ENCODE measurements at regions not wholly inside any gene's neighbourhood (a gene's known extent, or its start where the extent isn't known, plus 50 kb on each side); places are given as distances from the start of the nearest gene placed in this dataset.
A peak's percentile ranks its signal among the peaks of the same experiment; 100 is the strongest.
"Not testable (repeated sequence)": the region's sequence is repeated elsewhere in the genome, so short reads cannot be mapped to it uniquely, and the experiment has no call there.

DNA sequence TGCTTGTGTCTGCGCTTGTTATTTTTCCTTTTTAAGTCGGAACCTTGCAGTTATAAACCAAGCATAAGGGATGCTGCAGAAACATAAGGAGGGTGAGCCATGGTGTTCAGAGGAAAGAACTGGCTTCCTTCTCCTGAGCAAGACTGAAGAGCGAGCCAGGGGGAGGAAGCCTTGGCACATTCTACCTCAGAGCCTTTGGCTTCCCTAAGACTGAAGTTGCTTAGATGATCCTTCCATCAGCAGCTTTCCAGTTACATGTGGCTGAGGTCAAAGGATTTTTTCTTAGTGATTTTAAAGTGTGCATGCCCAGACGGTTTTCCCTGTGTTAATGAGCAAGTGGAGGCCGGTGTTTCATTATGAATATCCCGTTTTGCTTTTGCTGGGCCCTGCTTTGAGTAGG, 363.8 kb downstream of the DOK5 start:
- H3K4me3 ChIP-seq (ENCODE audit: low read depth, low read length): no peak overlapping the region
- H3K36me3 ChIP-seq (ENCODE audit: control insufficient read depth, insufficient read depth, low read length): no peaks in the 10 kb centered on the region
- H3K4me1 ChIP-seq (ENCODE audit: control insufficient read depth, insufficient read depth, low read length): no peaks in the 10 kb centered on the region
- H3K27me3 ChIP-seq (ENCODE audit: control insufficient read depth, insufficient read depth, low read length): no peaks in the 10 kb centered on the region
- no peak overlapping the region for H3K27ac ChIP-seq (ENCODE audit: low read depth, low read length)
- no peaks in the 10 kb centered on the region for H3K9me3 ChIP-seq (ENCODE audit: control insufficient read depth, insufficient read depth, low read length)
- WGBS (ENCODE audit: insufficient coverage): 92% methylated on average over 6 of the region's 6 CpGs
- DNase-seq (ENCODE audit: low read depth in 4 of 6, low spot score in 6 of 6): peak in 1 of 6 donors; percentile 54

GRCh38 chr20:54837226-54837625, 361.8 kb downstream of the DOK5 start:
- Histone ChIP-seq H3K27ac (ENCODE audit: low read depth, low read length) (no peak overlapping the region), H3K9me3 (ENCODE audit: control insufficient read depth, insufficient read depth, low read length) (no peaks in the 10 kb centered on the region), H3K4me1 (ENCODE audit: control insufficient read depth, insufficient read depth, low read length) (no peaks in the 10 kb centered on the region), H3K27me3 (ENCODE audit: control insufficient read depth, insufficient read depth, low read length) (no peaks in the 10 kb centered on the region), H3K36me3 (ENCODE audit: control insufficient read depth, insufficient read depth, low read length) (no peaks in the 10 kb centered on the region), H3K4me3 (ENCODE audit: low read depth, low read length) (no peak overlapping the region)
- peak in 1 of 6 donors; percentile 38 for DNase-seq (ENCODE audit: low read depth in 4 of 6, low spot score in 6 of 6)
- WGBS (ENCODE audit: insufficient coverage): no CpG with 5 or more reads among the region's 4 CpGs

- Histone ChIP-seq H3K4me1 (ENCODE audit: control insufficient read depth, insufficient read depth, low read length) (no peaks in the 10 kb centered on the region), H3K27ac (ENCODE audit: low read depth, low read length) (no peak overlapping the region), H3K36me3 (ENCODE audit: control insufficient read depth, insufficient read depth, low read length) (no peaks in the 10 kb centered on the region), H3K9me3 (ENCODE audit: control insufficient read depth, insufficient read depth, low read length) (no peaks in the 10 kb centered on the region), H3K27me3 (ENCODE audit: control insufficient read depth, insufficient read depth, low read length) (no peaks in the 10 kb centered on the region), H3K4me3 (ENCODE audit: low read depth, low read length) (no peak overlapping the region)
- 92% methylated on average over 2 of the region's 2 CpGs for WGBS (ENCODE audit: insufficient coverage)
- no peak for DNase-seq (ENCODE audit: low read depth in 4 of 6, low spot score in 6 of 6)
Observed at GRCh38 chr20:54822386-54822785, 347.0 kb downstream of the DOK5 start.

DNA sequence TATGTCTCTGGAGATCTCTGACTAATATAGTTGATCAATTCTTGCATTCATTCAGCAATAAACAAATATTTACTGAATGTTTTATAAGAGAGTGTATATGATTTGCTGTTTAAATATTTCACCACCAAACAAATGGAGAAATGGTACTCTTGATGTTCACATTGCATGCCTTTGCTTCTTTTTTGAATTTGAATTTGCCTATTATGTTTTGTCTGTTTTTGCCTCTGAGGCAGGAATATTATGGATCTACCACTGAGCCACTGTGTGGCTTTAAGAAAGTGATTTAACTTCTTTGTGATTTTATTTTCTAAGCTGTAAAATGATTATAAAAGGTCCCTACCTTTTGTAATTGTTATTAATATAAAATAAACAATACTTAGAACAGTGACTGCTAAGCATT, 345.0 kb downstream of the DOK5 start:
- no peak for DNase-seq (ENCODE audit: low read depth in 4 of 6, low spot score in 6 of 6)
- Histone ChIP-seq H3K36me3 (ENCODE audit: control insufficient read depth, insufficient read depth, low read length) (no peaks in the 10 kb centered on the region), H3K9me3 (ENCODE audit: control insufficient read depth, insufficient read depth, low read length) (no peaks in the 10 kb centered on the region), H3K4me1 (ENCODE audit: control insufficient read depth, insufficient read depth, low read length) (no peaks in the 10 kb centered on the region), H3K27ac (ENCODE audit: low read depth, low read length) (no peak overlapping the region), H3K4me3 (ENCODE audit: low read depth, low read length) (no peak overlapping the region), H3K27me3 (ENCODE audit: control insufficient read depth, insufficient read depth, low read length) (no peaks in the 10 kb centered on the region)

DNA sequence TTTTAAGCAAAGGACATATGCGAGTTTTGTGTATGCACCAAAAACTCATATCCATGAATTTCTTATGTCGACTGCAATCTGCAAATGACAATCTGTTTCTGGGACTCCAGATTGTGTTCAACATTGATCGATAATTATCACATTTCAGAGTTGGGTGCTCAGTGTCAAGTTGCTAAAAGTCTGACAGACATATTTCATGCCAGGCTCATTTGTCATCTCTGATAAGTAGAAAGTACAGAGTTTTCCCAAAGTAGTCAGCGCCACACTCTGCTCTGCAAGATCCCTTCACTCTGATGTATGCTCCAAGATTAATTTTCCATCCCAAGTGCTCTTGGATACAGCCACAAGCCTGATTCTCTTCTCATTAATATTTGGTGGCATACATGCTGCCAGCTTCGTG, 331.1 kb downstream of the DOK5 start:
- no peak overlapping the region for H3K27ac ChIP-seq (ENCODE audit: low read depth, low read length)
- no peaks in the 10 kb centered on the region for H3K9me3 ChIP-seq (ENCODE audit: control insufficient read depth, insufficient read depth, low read length)
- WGBS (ENCODE audit: insufficient coverage): 78% methylated on average over 3 of the region's 5 CpGs
- peak in 1 of 6 donors; percentile 88 for DNase-seq (ENCODE audit: low read depth in 4 of 6, low spot score in 6 of 6)
- no peaks in the 10 kb centered on the region for H3K4me1 ChIP-seq (ENCODE audit: control insufficient read depth, insufficient read depth, low read length)
- H3K4me3 ChIP-seq (ENCODE audit: low read depth, low read length): no peak overlapping the region
- H3K27me3 ChIP-seq (ENCODE audit: control insufficient read depth, insufficient read depth, low read length): no peaks in the 10 kb centered on the region
- H3K36me3 ChIP-seq (ENCODE audit: control insufficient read depth, insufficient read depth, low read length): no peaks in the 10 kb centered on the region

- no peaks in the 10 kb centered on the region for H3K4me1 ChIP-seq (ENCODE audit: control insufficient read depth, insufficient read depth, low read length)
- H3K4me3 ChIP-seq (ENCODE audit: low read depth, low read length): no peak overlapping the region
- no peak overlapping the region for H3K27ac ChIP-seq (ENCODE audit: low read depth, low read length)
- WGBS (ENCODE audit: insufficient coverage): 94% methylated on average over 10 of the region's 13 CpGs
- H3K27me3 ChIP-seq (ENCODE audit: control insufficient read depth, insufficient read depth, low read length): no peaks in the 10 kb centered on the region
- no peaks in the 10 kb centered on the region for H3K36me3 ChIP-seq (ENCODE audit: control insufficient read depth, insufficient read depth, low read length)
- DNase-seq (ENCODE audit: low read depth in 4 of 6, low spot score in 6 of 6): no peak
- H3K9me3 ChIP-seq (ENCODE audit: control insufficient read depth, insufficient read depth, low read length): no peaks in the 10 kb centered on the region
Observed at GRCh38 chr20:54794874-54795273, 319.5 kb downstream of the DOK5 start.

DNA sequence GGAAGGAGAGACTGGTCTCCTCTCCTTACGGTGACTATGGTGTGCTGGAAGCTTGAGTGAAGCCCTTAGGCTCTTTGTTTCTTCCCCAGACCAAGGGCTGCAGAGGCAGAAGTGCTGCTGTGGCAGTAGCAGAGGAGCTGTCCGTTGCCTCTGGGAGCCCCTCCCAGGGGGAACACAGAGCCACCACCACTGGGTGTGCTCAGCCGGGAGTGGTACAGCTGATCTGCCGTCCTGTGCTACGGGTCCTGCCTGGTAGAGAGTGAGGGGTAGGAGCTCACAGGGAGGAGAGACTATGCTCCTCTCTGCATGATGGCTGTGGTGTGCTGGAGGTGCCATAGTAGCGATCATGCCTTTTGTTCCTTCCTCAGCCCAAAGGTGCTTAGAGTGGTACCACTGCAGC, 318.7 kb downstream of the DOK5 start:
- 89% methylated on average over 6 of the region's 6 CpGs for WGBS (ENCODE audit: insufficient coverage)
- Histone ChIP-seq H3K4me3 (ENCODE audit: low read depth, low read length) (no peak overlapping the region), H3K27me3 (ENCODE audit: control insufficient read depth, insufficient read depth, low read length) (no peaks in the 10 kb centered on the region), H3K27ac (ENCODE audit: low read depth, low read length) (no peak overlapping the region), H3K9me3 (ENCODE audit: control insufficient read depth, insufficient read depth, low read length) (no peaks in the 10 kb centered on the region), H3K36me3 (ENCODE audit: control insufficient read depth, insufficient read depth, low read length) (no peaks in the 10 kb centered on the region), H3K4me1 (ENCODE audit: control insufficient read depth, insufficient read depth, low read length) (no peaks in the 10 kb centered on the region)
- DNase-seq (ENCODE audit: low read depth in 4 of 6, low spot score in 6 of 6): no peak

DNA sequence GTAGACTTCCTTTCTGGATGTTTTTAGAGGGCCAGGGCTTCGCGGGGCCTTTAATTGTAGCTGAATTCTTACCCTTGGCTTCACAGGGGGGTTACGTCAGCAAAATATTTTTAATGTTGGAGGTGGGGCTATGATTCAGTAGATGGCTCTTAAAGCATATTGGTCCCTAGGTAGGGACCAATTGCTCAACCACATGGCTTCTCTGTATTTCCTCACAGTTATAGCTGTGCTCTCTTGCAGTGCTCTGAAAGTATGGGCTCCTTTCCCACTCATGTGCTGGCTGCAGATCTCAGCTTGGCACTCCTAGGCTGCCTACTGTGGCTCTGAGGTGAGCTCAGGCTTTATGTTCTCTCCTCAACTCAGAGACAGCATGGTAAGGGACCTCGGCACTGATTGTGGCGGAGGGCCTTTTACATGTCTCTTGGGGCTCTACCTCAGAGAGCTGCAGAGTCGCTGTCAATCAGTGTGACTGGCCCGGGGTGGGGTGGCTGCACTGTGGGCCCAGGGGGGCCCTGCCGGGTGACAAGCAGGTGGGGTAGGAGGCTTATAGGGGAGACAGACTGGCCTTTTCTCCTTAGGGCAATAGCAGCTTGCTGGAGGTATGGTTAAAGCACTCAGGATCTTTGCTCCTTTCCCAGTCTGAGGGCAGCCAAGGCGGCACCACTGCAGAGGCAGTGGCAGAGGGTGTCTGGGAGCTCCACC, 318.0 kb downstream of the DOK5 start:
- no peak overlapping the region for H3K4me3 ChIP-seq (ENCODE audit: low read depth, low read length)
- H3K27ac ChIP-seq (ENCODE audit: low read depth, low read length): no peak overlapping the region
- WGBS (ENCODE audit: insufficient coverage): 79% methylated on average over 6 of the region's 9 CpGs
- no peaks in the 10 kb centered on the region for H3K36me3 ChIP-seq (ENCODE audit: control insufficient read depth, insufficient read depth, low read length)
- no peaks in the 10 kb centered on the region for H3K9me3 ChIP-seq (ENCODE audit: control insufficient read depth, insufficient read depth, low read length)
- H3K27me3 ChIP-seq (ENCODE audit: control insufficient read depth, insufficient read depth, low read length): no peaks in the 10 kb centered on the region
- DNase-seq (ENCODE audit: low read depth in 4 of 6, low spot score in 6 of 6): peak in 1 of 6 donors; percentile 15
- H3K4me1 ChIP-seq (ENCODE audit: control insufficient read depth, insufficient read depth, low read length): no peaks in the 10 kb centered on the region

DNA sequence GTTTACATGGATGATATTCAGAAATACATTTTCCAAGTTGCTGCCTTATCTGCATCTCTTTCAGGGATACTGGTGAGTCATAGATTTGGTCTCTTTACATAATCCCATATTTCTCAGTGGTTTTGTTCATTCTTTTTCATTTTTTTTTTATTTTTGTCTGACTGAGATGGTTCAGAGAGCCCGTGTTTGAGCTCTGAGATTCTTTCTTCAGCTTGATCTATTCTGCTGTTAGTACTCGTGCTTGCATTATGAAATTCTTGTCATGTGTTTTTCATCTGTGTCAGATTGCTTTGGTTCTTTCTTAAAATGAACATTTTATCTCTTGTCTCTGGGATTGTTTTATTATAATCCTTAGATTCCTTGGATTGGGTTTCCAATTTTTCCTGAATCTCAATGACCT, 317.3 kb downstream of the DOK5 start:
- WGBS (ENCODE audit: insufficient coverage): no CpG with 5 or more reads among the region's 2 CpGs
- no peak for DNase-seq (ENCODE audit: low read depth in 4 of 6, low spot score in 6 of 6)
- no peaks in the 10 kb centered on the region for H3K27me3 ChIP-seq (ENCODE audit: control insufficient read depth, insufficient read depth, low read length)
- no peak overlapping the region for H3K27ac ChIP-seq (ENCODE audit: low read depth, low read length)
- no peaks in the 10 kb centered on the region for H3K4me1 ChIP-seq (ENCODE audit: control insufficient read depth, insufficient read depth, low read length)
- no peak overlapping the region for H3K4me3 ChIP-seq (ENCODE audit: low read depth, low read length)
- no peaks in the 10 kb centered on the region for H3K36me3 ChIP-seq (ENCODE audit: control insufficient read depth, insufficient read depth, low read length)
- no peaks in the 10 kb centered on the region for H3K9me3 ChIP-seq (ENCODE audit: control insufficient read depth, insufficient read depth, low read length)

GRCh38 chr20:54788260-54788659, 312.9 kb downstream of the DOK5 start:
- not testable (repeated sequence) for H3K4me1 ChIP-seq (ENCODE audit: control insufficient read depth, insufficient read depth, low read length); H3K36me3 ChIP-seq (ENCODE audit: control insufficient read depth, insufficient read depth, low read length); DNase-seq (ENCODE audit: low read depth in 4 of 6, low spot score in 6 of 6); H3K27me3 ChIP-seq (ENCODE audit: control insufficient read depth, insufficient read depth, low read length); H3K4me3 ChIP-seq (ENCODE audit: low read depth, low read length); H3K27ac ChIP-seq (ENCODE audit: low read depth, low read length); H3K9me3 ChIP-seq (ENCODE audit: control insufficient read depth, insufficient read depth, low read length)
- no CpG with 5 or more reads among the region's 4 CpGs for WGBS (ENCODE audit: insufficient coverage)

Data from spinal cord (tissue), 9 donors.